ENCODE measurements at regions not wholly inside any gene's neighbourhood (a gene's known extent, or its start where the extent isn't known, plus 50 kb on each side); places are given as distances from the start of the nearest gene placed in this dataset.
"Not testable (repeated sequence)": the region's sequence is repeated elsewhere in the genome, so short reads cannot be mapped to it uniquely, and the experiment has no call there.

DNA sequence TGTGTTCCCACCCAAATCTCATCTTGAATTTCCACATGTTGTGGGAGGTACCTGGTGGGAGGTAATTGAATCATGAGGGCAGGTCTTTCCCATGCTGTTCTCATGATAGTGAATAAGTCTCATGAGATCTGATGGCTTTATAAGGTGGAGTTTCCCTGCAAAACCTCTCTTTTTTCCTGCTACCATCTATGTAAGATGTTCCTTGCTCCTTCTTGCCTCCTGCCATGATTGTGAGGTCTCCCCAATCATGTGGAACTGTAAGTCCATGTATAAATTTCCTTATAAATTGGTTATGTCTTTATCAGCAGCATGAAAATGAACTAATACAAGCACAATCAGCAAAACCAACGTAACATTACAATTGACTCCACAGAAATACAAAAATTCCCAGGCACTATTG is 814.8 kb upstream of the CITED2 start:
- not testable (repeated sequence) for DNase-seq

DNA sequence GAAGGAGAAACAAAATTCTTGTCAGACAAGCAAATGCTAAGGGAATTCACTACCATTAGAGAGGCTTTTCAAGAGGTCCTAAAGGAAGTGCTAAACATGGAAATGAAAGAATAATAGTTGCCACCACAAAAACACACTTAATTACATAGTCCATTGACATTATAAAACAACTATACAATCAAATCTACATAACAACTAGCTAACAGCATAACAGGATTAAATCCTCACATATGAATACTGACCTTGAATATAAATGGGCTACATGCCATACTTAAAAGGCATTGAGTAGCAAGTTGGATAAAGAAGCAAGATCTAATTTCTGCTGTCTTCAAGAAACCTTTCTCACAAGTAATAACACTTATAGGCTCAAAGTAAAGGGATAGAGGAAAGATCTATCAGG is 811.5 kb upstream of the CITED2 start:
- DNase-seq = no peak

DNA sequence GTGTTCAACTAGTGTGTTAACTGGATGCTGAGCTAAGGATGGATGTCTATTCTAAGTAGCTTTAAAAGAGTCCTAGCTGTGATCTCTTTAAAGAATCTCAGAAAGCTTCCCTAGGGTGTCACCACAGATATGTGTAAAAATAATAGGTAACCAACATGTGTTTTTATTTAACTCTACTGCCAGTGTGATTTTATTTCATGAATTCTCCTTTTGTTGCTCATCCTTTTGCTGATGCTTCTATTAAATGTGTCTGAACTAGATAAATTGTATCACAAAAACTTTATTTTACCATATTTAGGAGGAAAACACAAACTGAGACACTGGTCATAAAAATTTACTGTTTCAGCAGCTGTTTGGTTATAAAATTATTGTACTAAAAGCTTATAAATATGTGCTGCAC is 809.4 kb upstream of the CITED2 start:
- DNase-seq = no peak

DNA sequence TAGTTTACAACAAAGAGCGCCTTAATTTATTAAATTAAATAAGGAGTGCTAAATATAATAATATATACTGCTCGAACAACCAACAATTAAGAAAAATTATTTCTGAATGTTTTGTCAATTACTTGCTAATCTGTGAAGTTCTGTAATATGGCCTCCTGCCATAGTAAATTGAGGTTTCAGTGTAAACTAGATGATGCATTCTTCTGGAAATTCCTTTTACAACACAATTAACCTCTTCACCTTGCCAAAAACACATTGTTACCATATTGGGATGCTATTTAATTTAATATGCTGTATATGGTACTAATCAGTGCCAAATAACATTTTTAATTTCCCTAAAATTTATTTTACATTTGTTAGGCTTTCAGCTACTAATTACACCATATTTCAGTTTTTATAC is 808.4 kb upstream of the CITED2 start:
- DNase-seq = no peak

DNA sequence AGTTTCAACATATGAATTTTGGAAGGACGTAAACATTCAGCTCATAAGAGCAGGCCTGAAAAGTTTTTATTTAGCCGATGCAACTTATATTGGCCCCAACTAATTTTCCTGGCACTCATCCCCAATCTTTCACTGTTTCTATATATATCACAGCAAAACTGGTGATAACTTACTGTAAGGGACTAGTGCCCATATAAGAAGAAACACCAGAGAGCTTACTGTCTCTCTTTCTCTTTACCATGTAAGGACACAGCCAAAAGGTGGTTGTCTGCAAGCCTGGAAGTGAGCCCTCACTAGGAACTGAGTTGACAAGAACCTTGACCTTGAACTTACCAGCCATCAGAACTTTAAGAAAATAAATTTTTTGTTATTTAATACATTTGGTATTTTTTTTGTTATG is 807.4 kb upstream of the CITED2 start:
- no peak for DNase-seq

DNA sequence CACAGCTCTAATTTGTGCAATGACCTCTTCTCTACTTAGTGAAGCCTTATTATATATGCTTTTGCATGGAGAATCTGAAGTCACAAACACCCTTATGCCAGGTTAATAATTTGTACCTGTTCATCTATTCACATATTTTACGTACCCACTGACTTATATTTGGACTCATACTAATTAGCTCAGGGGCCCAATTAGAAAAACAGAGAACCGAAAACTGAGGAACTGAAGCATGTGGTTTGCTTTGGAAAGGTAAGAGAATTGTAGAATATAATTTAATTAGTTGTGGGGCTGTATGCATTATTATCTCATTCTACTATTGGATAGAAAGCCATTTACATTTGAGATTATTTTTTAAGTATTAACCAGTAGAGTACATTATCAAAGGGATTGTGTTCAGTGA is 805.9 kb upstream of the CITED2 start:
- DNase-seq = no peak

DNA sequence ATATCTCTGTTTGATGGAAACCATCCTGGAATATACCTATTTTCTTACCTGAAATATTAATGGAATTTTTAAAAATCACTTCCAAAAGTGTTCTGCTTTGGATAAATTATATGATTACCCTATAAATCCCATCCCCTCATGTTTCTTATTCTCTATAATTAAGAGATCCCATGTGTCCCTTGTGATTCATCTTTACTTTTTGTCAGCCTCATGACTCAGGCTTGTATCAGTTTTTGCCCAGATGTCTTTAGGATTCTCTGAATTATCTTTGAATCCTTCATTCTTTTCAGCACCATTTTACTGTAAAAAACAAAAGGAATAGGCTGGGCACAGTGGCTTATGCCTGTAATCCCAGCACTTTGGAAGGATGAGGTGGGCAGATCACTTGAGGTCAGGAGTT is 804.5 kb upstream of the CITED2 start:
- DNase-seq = no peak

DNA sequence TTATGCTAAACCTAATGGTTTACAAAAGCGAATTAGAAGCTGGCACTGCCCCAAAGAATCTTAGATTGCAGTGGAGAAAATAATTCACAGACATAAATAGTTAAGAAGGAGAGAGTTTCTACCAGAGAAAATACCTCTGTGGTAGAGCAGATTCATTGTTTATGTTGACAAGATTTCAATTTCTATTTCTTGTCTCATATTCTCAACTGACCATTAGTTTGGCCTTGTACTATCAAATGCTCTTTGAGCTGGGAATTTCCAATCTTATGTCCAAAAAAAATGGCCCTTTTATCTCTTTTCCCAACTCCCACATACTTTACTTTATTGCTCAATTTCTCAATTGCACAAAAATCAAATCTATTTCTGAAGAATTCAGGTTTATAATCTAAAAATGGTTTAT is 804.1 kb upstream of the CITED2 start:
- no peak for DNase-seq

DNA sequence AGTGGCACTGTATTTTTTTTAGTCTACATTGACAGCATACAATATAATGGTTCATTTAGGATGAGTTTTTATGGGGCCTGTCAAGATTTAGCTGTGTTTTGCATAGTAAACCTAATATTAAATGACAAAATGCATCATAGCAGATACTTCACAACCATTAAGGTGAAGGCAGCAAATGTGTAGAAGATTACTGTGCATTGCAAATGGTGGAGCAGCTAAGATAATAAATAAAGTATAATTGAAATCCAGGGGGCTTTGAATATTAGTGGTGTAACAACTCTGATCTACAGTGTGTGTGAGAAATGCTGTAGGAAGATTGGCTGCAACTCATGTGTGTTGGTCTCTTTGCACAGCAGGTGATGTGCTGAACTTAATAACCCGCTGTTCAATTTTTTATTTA is 801.9 kb upstream of the CITED2 start:
- DNase-seq = no peak

DNA sequence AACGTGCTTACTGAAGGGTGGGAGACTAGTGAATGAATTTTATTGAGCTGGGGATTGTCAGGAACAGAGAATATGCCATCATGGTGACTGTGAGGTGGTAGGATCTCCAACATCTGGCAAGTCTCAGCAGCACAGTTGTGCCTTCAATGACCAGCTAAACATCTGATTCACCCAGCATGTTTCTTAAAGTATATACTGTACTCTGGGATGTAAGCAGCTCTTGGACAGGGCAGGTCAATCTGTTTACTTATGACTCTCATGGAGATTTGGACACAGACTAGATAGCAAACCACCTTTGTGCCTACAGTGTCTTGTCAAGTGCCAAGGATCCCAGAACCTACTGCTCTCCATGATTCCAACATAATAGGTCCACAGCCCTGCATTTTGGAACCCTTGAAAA is 801.0 kb upstream of the CITED2 start:
- no peak for DNase-seq

DNA sequence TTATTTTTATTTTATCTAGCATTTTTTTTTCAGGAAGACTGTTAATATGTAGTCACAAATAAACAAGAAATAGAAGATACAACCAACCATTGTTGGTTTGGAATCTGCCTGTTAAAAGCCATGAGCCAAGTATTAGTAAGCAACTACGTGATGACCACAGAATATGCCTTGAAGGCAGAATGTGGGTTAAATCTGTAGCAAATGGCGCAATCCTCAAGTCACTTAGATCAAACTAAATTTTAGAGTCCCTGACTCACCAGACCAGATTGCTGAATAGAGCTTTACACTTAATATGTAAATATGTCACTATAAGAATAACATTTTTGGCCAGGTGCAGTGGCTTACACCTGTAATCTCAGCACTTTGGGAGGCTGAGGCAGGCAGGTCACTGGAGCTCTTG is 800.1 kb upstream of the CITED2 start:
- DNase-seq = no peak

DNA sequence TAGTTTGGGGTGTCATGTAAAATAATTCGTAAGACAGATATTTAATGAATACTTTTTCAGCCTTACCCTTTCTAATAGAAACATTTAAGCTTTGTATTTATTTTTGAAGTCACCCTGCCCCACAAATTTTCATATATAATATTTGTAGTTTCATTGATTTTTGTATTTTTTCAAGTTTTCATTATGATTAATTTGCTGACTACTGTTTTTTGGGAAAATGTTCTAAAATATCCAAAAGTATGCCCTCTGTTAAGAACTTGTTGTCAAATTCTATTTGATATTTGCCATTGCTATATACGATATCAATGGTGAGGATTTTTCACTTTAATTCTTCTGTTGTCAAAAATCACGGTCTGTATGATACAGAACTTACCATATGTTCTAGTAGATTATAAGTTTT is 793.9 kb upstream of the CITED2 start:
- DNase-seq = no peak

DNA sequence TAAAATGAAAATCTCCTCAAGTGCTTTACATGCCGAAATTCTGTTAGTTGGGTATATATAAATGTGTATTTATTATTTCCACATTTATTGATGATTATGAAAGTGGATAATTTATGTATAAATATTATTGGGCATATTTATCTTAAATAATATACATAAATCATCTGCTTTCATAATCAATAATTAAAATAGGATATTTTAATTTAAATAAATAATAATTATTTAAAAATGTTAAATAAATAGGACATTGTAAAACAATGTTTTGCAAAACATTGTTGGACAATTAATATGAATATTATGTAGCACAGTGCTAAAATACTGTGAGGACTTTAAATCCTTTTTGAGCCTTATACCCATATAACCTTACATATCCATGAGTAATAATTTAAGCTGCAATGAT is 786.5 kb upstream of the CITED2 start:
- DNase-seq = no peak

DNA sequence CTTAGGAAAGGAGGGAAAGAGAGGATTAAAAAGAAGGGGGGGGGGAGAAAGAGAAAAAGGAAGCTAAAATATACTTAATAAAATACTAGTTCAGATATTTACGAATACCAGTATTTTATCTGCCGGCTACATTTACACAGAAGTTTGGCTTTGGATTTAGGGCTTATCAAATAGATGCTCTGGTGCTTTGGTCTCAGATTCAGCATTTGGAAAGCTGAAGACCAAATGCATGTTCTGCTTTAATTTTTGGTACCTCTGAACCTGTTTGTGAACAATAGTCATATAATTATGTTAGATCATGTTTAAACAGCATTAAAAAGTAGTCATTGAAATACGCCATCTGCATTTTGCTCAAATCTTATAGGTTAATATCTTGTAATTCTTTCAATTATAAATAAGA is 786.0 kb upstream of the CITED2 start:
- no peak for DNase-seq

DNA sequence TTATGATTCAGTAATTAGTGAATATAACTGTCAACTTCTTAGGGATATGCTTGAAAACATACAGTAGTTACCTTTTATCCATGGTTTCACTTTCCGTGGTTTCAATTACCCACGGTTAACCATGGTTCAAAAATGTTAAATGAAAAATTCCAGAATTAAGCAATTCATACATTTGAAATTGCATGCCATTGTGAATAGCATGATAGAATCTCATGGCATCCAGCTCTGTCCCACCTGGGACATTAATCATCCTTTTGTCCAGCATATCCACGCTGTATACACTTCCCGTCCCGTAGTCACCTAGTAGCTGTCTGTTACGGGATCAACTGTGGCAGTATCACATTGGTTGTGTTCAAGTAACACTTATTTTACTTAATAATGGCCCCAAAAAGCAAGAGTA is 781.7 kb upstream of the CITED2 start:
- no peak for DNase-seq

DNA sequence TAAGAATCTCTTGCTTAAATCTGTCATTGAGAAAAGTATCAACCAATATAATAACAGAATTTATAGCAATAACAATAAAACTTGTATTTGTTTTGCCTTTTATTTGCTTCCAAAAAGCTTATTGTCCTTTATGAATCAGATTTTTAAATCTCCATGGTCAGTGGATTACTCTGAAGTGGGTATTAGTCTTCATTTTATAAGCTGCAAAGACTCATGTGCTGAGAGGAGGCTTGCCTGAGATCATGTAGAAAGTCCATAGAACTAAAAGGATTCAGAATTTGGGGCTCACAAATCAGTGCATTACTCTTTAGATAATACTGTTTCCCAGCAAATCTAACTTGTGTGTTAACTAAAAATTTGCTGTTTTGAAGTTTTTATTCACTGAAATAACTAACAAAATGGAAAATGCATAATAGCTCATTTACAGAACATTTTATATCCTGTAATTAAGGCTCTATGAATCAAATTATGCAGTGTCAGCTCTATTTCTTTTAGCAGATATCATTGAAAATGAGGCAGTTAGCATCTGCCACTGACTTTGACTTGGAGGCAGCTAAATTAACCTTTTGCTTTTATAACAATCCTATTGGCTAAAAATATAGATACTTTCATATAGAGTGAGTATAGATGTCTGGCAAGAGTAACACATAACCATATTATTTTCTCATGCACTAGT is 781.1 kb upstream of the CITED2 start:
- no peak for DNase-seq

DNA sequence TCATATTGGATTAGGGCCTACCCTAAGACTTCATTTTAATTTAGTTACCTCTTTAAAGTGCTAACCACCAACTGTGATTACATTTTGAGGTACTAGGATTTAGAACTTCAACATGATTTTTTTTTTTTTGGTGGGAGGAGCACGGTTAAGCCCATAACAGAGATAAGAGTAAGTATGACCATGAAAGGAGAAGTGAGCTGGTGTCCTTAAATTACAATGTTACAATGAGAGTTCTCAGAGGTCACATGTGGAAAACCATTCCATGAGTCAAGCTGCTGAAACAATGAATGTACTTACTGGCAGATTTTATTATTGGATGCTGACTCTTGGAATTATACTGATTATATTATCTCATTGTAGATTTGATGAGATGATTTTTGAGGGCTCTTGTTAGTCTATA is 779.3 kb upstream of the CITED2 start:
- no peak for DNase-seq

DNA sequence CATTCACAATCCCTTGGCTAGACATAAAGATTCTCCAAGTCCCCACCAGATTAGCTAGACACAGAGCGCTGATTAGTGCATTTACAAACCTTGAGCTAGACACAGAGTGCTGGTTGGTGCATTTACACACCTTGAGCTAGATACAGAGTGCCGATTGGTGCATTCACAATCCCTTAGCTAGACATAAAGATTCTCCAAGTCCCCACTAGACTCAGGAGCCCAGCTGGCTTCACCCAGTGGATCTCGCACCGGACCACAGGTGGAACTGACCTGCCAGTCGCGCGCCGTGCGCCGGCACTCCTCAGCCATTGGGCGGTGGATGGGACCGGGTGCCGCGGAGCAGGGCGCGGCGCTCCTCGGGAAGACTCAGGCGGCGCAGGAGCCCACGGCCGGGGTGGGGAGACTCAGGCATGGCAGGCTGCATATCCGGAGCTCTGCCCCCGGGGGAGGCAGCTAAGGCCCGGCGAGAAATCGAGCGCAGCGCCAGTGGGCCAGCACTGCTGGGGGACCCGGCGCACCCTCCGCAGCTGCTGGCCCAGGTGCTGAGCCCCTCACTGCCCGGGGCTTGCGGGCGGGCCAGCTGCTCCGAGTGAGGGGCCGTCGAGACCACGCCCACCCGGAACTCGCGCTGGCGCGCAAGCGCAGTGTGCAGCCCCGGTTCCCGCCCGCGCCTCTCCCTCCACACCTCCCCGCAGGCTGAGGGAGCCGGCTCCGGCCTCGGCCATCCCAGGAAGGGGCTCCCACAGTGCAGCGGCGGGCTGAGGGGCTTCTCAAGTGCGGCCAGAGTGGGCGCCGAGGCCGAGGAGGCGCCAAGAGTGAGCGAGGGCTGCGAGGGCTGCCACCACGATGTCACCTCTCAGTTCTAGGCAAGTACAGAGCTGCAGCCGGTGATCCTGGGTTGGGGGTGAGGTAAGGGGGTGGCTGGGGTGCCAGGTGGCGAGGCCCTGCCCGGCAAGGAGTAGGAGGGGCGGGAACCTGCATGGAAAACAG is 773.7 kb upstream of the CITED2 start:
- DNase-seq = not testable (repeated sequence)

DNA sequence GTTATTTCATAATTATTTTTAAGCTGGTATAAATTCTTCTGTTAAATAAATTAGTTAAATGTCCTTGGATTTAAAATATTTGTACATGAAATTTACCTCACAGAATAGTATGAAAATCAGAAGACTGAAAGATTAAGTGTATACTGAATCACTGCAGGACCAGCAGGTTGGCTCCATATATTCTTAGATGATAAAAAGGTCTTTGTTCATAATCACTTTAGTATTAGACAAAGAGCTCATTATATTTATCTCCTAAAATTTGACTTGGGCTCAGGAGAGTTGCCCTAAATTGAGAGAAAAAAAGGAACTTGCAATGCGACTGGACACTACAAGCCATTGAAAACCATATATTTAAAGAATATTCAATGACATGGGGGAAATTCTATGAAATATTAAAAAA is 766.4 kb upstream of the CITED2 start:
- DNase-seq = no peak

DNA sequence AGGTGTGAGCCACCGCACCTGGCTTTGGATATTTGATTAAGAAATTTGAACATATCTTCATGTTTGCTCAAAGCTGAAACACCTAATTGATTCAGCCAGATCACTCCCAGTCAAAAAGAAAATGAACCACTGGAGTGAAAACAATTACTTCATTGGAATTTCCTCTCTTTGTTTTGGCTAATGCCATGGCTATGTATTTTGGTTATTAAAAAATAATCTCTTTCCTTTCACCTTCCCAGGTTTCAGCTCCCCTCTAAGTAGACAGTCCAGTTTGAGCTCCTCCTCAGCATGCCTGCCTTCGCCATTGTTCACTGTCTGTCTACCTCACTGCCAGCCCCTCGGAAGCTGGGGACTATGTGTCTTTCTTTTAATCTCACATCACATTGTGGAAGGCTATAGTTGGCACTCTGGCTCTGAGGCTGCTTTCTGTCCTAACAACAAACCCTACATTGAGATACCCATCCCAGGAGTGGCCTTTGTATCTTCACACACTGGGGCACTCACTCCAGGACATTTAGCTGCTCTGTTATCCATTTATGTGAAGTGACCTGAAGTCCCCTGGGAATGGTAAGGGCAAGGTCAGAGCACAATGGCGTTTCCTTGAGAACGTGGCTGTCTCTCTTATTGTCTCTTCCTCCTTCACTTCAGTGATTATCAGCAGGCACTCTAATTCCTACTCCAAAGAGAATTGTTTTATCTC is 764.0 kb upstream of the CITED2 start:
- DNase-seq = no peak

DNA sequence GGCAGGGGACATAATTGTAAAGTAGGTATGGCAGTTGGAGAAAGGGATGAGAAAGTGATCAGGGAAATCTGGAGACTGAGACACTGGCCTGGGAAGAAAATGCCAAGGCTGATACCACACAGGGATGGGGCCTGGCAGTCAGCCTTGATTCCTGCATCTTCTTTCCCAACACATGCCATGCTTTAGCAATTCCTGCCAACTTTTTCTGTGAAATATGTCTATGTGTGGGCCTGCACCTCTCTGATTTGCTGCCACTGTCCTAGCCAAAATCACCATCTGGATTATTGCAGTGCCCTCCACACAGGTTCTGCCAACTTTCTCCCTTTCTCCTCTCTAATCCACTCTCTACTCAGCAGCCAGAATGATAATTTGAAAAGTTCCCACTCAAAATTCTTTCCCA is 759.8 kb upstream of the CITED2 start:
- DNase-seq = no peak

DNA sequence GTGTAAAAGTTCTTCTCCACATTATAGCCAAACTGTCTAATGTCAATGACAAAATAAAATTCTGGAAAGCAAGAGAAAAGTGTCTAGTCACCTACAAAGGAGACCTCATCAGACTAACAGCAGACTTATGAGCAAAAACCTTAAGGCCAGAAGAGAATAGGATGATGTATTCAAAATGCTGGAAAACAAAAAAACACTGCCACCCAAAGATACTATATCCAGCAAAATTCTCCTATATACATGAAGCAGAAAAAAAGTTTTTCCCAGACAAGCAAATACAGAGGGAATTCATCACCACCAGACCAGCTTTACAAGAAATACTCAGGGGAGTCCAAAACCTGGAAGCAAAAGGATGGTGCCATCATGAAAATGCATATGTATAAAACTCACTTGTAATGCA is 755.6 kb upstream of the CITED2 start:
- no peak for DNase-seq

DNA sequence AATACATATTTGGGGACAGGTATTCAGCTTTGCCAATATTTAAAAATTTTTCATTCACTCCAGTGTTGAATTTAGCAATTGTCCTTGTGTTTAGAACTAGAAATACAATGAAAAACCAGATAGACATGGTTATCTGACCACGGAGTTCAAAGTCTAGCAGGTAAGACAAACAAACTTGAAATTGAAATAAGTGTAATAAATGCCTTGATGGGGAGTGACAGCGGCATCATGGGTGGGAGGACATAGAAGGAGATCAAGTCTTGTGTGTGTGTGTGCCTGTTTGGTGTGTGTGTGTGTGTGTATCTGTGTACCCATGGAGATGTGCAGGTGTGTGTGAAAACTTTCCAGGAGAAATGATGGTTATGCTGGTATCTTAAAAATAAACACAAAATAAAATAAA is 750.0 kb upstream of the CITED2 start:
- DNase-seq = no peak

DNA sequence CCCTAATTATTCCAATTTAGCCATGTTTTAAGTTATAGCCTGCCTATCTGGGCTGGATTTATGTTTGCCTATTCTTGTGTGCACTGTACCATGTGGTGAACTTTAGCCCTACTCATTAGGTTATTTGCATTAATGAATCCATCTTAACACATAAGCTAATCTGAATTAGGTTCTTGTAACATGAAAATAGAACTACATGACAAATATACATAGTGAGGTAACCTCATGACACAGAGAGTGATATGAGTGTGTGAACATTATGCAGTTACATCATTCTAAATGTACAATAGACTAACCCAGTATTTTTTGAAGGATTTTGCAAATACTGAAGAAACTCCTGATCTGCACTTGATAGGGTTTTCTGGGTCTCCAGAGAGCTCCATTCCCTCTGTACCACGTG is 733.7 kb upstream of the CITED2 start:
- no peak for DNase-seq
